H1 (cell line): ENCODE measurements at regions not wholly inside any gene's neighbourhood (a gene's known extent, or its start where the extent isn't known, plus 50 kb on each side); places are given as distances from the start of the nearest gene placed in this dataset.

Experiments used
- ASH2L ChIP-seq: fragments of 200-600, 300-600 bp; sonication (generic); IDR thresholded peaks from one replicate; pipeline ENCODE4 v1.7.1; 2017; ENCODE audit warnings: low read length
- CBX5 ChIP-seq: fragments of 300-800, 300-1000 bp; sonication (generic); IDR thresholded peaks from 2 replicates; pipeline ENCODE4 v1.7.1; 2016; ENCODE audit warnings: antibody characterized with exemption, low read length, low read depth
- ZNF274 ChIP-seq: IDR thresholded peaks from 2 replicates; pipeline ENCODE4 v1.7.0; 2012; ENCODE audit warnings: low read length, borderline replicate concordance; ENCODE audit errors: extremely low read depth
- TF ChIP-seq, protein P1 (sequence below), 3 experiments: IDR thresholded peaks; 1 replicate in 2 of 3; 2 replicates in 1 of 3; pipeline versions ENCODE4 v1.5.1 to v1.6.1; 2011; ENCODE audit warnings: low read length in 3 of 3, mild to moderate bottlenecking in 3 of 3, inconsistent platforms in 2 of 3, low read depth in 1 of 3, moderate library complexity in 1 of 3; ENCODE audit not compliant: insufficient read depth in 1 of 3; ENCODE audit errors: control extremely low read depth in 1 of 3
- TF ChIP-seq, protein P2 (sequence below): IDR thresholded peaks from 2 replicates; pipeline ENCODE4 v1.6.1; 2011; ENCODE audit warnings: low read length, improper control_type of control experiment
- TF ChIP-seq, protein P3 (sequence below): IDR thresholded peaks from 2 replicates; pipeline ENCODE4 v1.6.1; 2012; ENCODE audit warnings: inconsistent platforms

DNA sequence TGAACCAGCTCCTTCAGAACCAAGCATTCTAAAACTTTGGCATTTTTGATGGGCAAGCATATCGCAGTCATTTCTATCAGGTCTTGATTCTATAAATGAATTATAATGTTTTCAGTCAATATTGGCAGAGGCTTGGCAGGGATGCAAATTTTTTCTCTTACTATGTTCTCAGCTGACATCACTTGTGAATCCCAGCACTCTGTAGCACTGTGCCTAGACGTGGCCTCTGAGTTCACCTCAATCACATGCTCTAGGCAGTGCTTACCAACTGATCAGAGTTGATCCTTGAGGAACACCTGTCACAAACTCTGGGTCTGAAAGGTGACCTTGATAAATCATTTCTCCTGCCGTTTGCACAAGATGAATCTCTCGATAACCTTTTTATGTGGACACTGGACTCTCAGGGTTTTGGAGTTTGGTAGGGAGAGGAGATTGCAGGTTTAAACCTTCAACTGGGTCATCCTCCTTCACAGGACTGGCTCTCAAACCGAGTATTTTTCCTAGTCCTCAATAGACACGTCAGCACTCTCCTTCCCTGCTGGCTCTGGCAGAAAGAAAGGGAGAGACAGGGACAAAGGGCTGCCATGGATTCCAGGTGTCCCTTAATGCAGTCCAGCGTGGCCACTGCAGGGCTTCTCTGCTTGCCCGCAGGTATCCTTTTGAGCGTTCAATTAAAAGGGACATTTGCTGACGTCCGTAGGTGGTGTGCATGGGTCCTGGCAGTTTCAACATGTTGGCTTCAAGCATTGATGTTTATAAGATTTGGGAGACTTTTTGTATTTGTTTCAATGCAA is 222.3 kb upstream of the CMC1 start (continued):
- TF ChIP-seq, protein P1, sequence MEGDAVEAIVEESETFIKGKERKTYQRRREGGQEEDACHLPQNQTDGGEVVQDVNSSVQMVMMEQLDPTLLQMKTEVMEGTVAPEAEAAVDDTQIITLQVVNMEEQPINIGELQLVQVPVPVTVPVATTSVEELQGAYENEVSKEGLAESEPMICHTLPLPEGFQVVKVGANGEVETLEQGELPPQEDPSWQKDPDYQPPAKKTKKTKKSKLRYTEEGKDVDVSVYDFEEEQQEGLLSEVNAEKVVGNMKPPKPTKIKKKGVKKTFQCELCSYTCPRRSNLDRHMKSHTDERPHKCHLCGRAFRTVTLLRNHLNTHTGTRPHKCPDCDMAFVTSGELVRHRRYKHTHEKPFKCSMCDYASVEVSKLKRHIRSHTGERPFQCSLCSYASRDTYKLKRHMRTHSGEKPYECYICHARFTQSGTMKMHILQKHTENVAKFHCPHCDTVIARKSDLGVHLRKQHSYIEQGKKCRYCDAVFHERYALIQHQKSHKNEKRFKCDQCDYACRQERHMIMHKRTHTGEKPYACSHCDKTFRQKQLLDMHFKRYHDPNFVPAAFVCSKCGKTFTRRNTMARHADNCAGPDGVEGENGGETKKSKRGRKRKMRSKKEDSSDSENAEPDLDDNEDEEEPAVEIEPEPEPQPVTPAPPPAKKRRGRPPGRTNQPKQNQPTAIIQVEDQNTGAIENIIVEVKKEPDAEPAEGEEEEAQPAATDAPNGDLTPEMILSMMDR (IDR thresholded peaks at IDR 0.05; ENCODE audit: control extremely low read depth in 1 of 3, insufficient read depth in 1 of 3, low read depth in 1 of 3, low read length in 3 of 3): no peak
- TF ChIP-seq, protein P2, sequence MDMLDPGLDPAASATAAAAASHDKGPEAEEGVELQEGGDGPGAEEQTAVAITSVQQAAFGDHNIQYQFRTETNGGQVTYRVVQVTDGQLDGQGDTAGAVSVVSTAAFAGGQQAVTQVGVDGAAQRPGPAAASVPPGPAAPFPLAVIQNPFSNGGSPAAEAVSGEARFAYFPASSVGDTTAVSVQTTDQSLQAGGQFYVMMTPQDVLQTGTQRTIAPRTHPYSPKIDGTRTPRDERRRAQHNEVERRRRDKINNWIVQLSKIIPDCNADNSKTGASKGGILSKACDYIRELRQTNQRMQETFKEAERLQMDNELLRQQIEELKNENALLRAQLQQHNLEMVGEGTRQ: no peak
- TF ChIP-seq CBX5 (no peak), ZNF274 (no peak), ASH2L (no peak)
- TF ChIP-seq, protein P3, sequence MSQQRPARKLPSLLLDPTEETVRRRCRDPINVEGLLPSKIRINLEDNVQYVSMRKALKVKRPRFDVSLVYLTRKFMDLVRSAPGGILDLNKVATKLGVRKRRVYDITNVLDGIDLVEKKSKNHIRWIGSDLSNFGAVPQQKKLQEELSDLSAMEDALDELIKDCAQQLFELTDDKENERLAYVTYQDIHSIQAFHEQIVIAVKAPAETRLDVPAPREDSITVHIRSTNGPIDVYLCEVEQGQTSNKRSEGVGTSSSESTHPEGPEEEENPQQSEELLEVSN: no peak
